WTC11 (cell line): ENCODE measurements at regions not wholly inside any gene's neighbourhood (a gene's known extent, or its start where the extent isn't known, plus 50 kb on each side); places are given as distances from the start of the nearest gene placed in this dataset.
"Not testable (repeated sequence)": the region's sequence is repeated elsewhere in the genome, so short reads cannot be mapped to it uniquely, and the experiment has no call there.

Experiments
- ATAC-seq: fragments of 200-7000 bp; cut with Tn5 transposase; 2 replicates; pipeline ENCODE4 v1.10.0; 2021; ENCODE audit warnings: mild to moderate bottlenecking, moderate library complexity
- CTCF ChIA-PET: fragments of 300-600 bp; sonication (Branson Sonifier 250); formaldehyde crosslinking; loops from one replicate; lab custom pipeline; 2021; ENCODE audit warnings: antibody characterized with exemption; lab: Charles Lee
- POLR2A ChIA-PET: fragments of 350-600 bp; sonication (Branson Sonifier 250); formaldehyde crosslinking; loops from one replicate; lab custom pipeline; 2021; ENCODE audit warnings: antibody characterized with exemption; lab: Charles Lee
- DNase-seq: peaks from one replicate; pipeline ENCODE4 v3.0.0; 2021; ENCODE audit warnings: low spot score
- H3K27ac Mint-ChIP-seq: 2 replicates; pipeline ENCODE4 v1.8.0; 2021; ENCODE audit warnings: mixed read lengths
- H3K27me3 Mint-ChIP-seq: 2 replicates; pipeline ENCODE4 v1.8.0; 2021; ENCODE audit warnings: low read depth, mild to moderate bottlenecking, moderate library complexity, mixed read lengths
- H3K36me3 Mint-ChIP-seq: 2 replicates; pipeline ENCODE4 v1.8.0; 2021; ENCODE audit warnings: mixed read lengths
- H3K4me1 Mint-ChIP-seq: 2 replicates; pipeline ENCODE4 v1.8.0; 2022; ENCODE audit warnings: mixed read lengths
- H3K4me3 Mint-ChIP-seq: 2 replicates; pipeline ENCODE4 v1.8.0; 2021; ENCODE audit warnings: mild to moderate bottlenecking, moderate library complexity, mixed read lengths
- H3K9me3 Mint-ChIP-seq: 2 replicates; pipeline ENCODE4 v1.8.0; 2021; ENCODE audit warnings: mixed read lengths
- AR ChIP-seq: fragments of 250-450 bp; sonication (Bioruptor Pico); IDR thresholded peaks from 2 replicates; pipeline ENCODE4 v1.9.0; 2021; ENCODE audit warnings: mild to moderate bottlenecking
- CREB1 ChIP-seq: sonication (generic); formaldehyde crosslinking; IDR thresholded peaks from 2 replicates; pipeline ENCODE4 v1.8.0; 2023; ENCODE audit warnings: mild to moderate bottlenecking, missing genetic modification reagents
- FOXJ3 ChIP-seq: sonication (generic); formaldehyde crosslinking; IDR thresholded peaks from 2 replicates; pipeline ENCODE4 v1.9.0; 2021; ENCODE audit warnings: missing genetic modification reagents, mild to moderate bottlenecking, borderline replicate concordance
- GRHL2 ChIP-seq: fragments of 250-450 bp; sonication (Bioruptor Pico); IDR thresholded peaks from 2 replicates; pipeline ENCODE4 v1.8.0; 2022; ENCODE audit warnings: mild to moderate bottlenecking, moderate library complexity; ENCODE audit not compliant: insufficient replicate concordance, severe bottlenecking
- GTF2I ChIP-seq: fragments of 250-450 bp; sonication (Bioruptor Pico); conservative IDR thresholded peaks from 2 replicates; pipeline ENCODE4 v1.4.0; 2021; ENCODE audit warnings: mild to moderate bottlenecking
- MLX ChIP-seq: sonication (generic); formaldehyde crosslinking; IDR thresholded peaks from 2 replicates; pipeline ENCODE4 v1.8.1; 2023; ENCODE audit warnings: mild to moderate bottlenecking, missing genetic modification reagents, moderate library complexity
- NFATC4 ChIP-seq: fragments of 250-450 bp; sonication (Bioruptor Pico); IDR thresholded peaks from 2 replicates; pipeline ENCODE4 v1.9.0; 2021; ENCODE audit warnings: mild to moderate bottlenecking
- NFYB ChIP-seq: sonication (generic); formaldehyde crosslinking; conservative IDR thresholded peaks from 2 replicates; pipeline ENCODE4 v1.8.0; 2022; ENCODE audit warnings: low read depth, missing genetic modification reagents
- NR1H2 ChIP-seq: sonication (generic); formaldehyde crosslinking; IDR thresholded peaks from 2 replicates; pipeline ENCODE4 v1.9.0; 2021; ENCODE audit warnings: mild to moderate bottlenecking, moderate library complexity, missing genetic modification reagents
- SMAD4 ChIP-seq: sonication (generic); formaldehyde crosslinking; IDR thresholded peaks from 2 replicates; pipeline ENCODE4 v1.8.0; 2022; ENCODE audit warnings: mild to moderate bottlenecking, missing genetic modification reagents
- SOX15 ChIP-seq: fragments of 250-450 bp; sonication (Bioruptor Pico); IDR thresholded peaks from 2 replicates; pipeline ENCODE4 v1.9.0; 2021; ENCODE audit warnings: mild to moderate bottlenecking
- ZNF317 ChIP-seq: sonication (generic); formaldehyde crosslinking; IDR thresholded peaks from 2 replicates; pipeline ENCODE4 v1.8.1; 2023; ENCODE audit warnings: low read depth, mild to moderate bottlenecking, moderate library complexity, missing genetic modification reagents, borderline replicate concordance
- ZNF423 ChIP-seq: fragments of 250-450 bp; sonication (Bioruptor Pico); IDR thresholded peaks from 2 replicates; pipeline ENCODE4 v2.1.2; 2022; ENCODE audit warnings: mild to moderate bottlenecking, moderate library complexity
- ZNF425 ChIP-seq: fragments of 250-450 bp; sonication (Bioruptor Pico); conservative IDR thresholded peaks from 2 replicates; pipeline ENCODE4 v1.9.0; 2021; ENCODE audit warnings: mild to moderate bottlenecking
- TF ChIP-seq, protein P1 (sequence below): sonication (generic); formaldehyde crosslinking; IDR thresholded peaks from 2 replicates; pipeline ENCODE4 v1.8.1; 2022; ENCODE audit warnings: mild to moderate bottlenecking, moderate library complexity, missing genetic modification reagents
- TF ChIP-seq, protein P2 (sequence below): fragments of 200-600 bp; IDR thresholded peaks from 2 replicates; pipeline ENCODE4 v1.8.0; 2022; ENCODE audit warnings: antibody characterized with exemption
- TF ChIP-seq, protein P3 (sequence below): fragments of 250-450 bp; sonication (Bioruptor Pico); IDR thresholded peaks from 2 replicates; pipeline ENCODE4 v2.1.2; 2022; ENCODE audit warnings: mild to moderate bottlenecking, moderate library complexity
- TF ChIP-seq, protein P4 (sequence below): sonication (generic); formaldehyde crosslinking; IDR thresholded peaks from 2 replicates; pipeline ENCODE4 v1.8.1; 2022; ENCODE audit warnings: missing genetic modification reagents, borderline replicate concordance

GRCh38 chr13:44648392-44649103, 72.4 kb upstream of the TSC22D1 start:
- H3K27me3 Mint-ChIP-seq: peaks cover 3% of the 10 kb centered on the region; the same call in 1 of the 2 replicates
- TF ChIP-seq SOX15 (CRISPR knock-in tag) (no peak), SMAD4 (CRISPR knock-in tag) (no peak)
- H3K4me3 Mint-ChIP-seq: peak overlapping the region; percentile 49
- ATAC-seq (peak; percentile 31), DNase-seq (no peak)
- ChIA-PET CTCF (no interaction called here), POLR2A (no interaction called here)
- peaks cover 22% of the 10 kb centered on the region for H3K4me1 Mint-ChIP-seq
- no peaks in the 10 kb centered on the region for H3K36me3 Mint-ChIP-seq
- 0 out of 2 replicates have a peak overlapping the region, but pooled peaks have one; percentile 49 for H3K27ac Mint-ChIP-seq
- no peaks in the 10 kb centered on the region; the same call in 1 of the 2 replicates for H3K9me3 Mint-ChIP-seq

GRCh38 chr13:44647560-44647959, 71.4 kb upstream of the TSC22D1 start:
- DNase-seq, POLR2A ChIA-PET, H3K4me3 Mint-ChIP-seq, ATAC-seq, H3K36me3 Mint-ChIP-seq, H3K27ac Mint-ChIP-seq, H3K9me3 Mint-ChIP-seq, H3K27me3 Mint-ChIP-seq: not testable (repeated sequence)
- CTCF ChIA-PET: interaction anchor here (1.5 kb wide), 1 partner anchor 229 kb away, joined by 5 read pairs; no protein-coding TSS in a partner anchor
- peaks cover 22% of the 10 kb centered on the region for H3K4me1 Mint-ChIP-seq

DNA sequence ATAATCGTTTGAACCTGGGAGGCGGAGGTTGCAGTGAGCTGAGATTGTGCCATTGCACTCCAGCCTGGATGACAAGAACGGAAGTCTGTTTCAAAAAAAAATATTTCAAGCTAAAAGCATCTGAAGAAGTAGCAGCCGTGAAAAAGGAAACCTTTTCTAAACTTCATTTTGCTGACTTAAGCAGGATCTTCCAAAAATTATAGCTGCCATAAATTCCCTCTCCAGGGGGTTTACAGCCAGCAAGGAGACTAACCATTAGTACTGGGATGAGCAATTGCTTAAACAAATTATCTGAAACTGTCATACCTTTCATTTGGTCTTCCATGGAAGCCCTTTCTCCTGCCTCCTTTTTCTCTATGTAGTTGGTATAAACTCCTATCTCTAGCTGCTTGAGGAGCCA, 69.9 kb upstream of the TSC22D1 start:
- no peaks in the 10 kb centered on the region; the same call in 1 of the 2 replicates for H3K9me3 Mint-ChIP-seq
- ChIA-PET POLR2A (no interaction called here), CTCF (interaction anchor here (0.6 kb wide), 1 partner anchor 170 kb away, joined by 4 read pairs; no protein-coding TSS in a partner anchor)
- no peak for DNase-seq
- ATAC-seq: no peak
- H3K36me3 Mint-ChIP-seq: no peaks in the 10 kb centered on the region
- H3K27me3 Mint-ChIP-seq: peaks cover 3% of the 10 kb centered on the region; the same call in 1 of the 2 replicates
- peaks cover 22% of the 10 kb centered on the region for H3K4me1 Mint-ChIP-seq
- H3K27ac Mint-ChIP-seq: no peak overlapping the region
- H3K4me3 Mint-ChIP-seq: no peak overlapping the region
- no peak for TF ChIP-seq FOXJ3
- TF ChIP-seq AR (CRISPR knock-in tag): no peak
- TF ChIP-seq CREB1 (CRISPR knock-in tag): no peak
- no peak for TF ChIP-seq GTF2I (CRISPR knock-in tag)
- no peak for TF ChIP-seq NFATC4 (CRISPR knock-in tag)
- no peak for TF ChIP-seq NR1H2
- TF ChIP-seq, protein P1, sequence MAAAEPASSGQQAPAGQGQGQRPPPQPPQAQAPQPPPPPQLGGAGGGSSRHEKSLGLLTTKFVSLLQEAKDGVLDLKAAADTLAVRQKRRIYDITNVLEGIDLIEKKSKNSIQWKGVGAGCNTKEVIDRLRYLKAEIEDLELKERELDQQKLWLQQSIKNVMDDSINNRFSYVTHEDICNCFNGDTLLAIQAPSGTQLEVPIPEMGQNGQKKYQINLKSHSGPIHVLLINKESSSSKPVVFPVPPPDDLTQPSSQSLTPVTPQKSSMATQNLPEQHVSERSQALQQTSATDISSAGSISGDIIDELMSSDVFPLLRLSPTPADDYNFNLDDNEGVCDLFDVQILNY (CRISPR knock-in tag): no peak
- no peak for TF ChIP-seq MLX (CRISPR knock-in tag)
- no peak for TF ChIP-seq ZNF425 (CRISPR knock-in tag)
- TF ChIP-seq NFYB (CRISPR knock-in tag): no peak
- TF ChIP-seq, protein P2, sequence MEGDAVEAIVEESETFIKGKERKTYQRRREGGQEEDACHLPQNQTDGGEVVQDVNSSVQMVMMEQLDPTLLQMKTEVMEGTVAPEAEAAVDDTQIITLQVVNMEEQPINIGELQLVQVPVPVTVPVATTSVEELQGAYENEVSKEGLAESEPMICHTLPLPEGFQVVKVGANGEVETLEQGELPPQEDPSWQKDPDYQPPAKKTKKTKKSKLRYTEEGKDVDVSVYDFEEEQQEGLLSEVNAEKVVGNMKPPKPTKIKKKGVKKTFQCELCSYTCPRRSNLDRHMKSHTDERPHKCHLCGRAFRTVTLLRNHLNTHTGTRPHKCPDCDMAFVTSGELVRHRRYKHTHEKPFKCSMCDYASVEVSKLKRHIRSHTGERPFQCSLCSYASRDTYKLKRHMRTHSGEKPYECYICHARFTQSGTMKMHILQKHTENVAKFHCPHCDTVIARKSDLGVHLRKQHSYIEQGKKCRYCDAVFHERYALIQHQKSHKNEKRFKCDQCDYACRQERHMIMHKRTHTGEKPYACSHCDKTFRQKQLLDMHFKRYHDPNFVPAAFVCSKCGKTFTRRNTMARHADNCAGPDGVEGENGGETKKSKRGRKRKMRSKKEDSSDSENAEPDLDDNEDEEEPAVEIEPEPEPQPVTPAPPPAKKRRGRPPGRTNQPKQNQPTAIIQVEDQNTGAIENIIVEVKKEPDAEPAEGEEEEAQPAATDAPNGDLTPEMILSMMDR: no peak
- TF ChIP-seq, protein P3, sequence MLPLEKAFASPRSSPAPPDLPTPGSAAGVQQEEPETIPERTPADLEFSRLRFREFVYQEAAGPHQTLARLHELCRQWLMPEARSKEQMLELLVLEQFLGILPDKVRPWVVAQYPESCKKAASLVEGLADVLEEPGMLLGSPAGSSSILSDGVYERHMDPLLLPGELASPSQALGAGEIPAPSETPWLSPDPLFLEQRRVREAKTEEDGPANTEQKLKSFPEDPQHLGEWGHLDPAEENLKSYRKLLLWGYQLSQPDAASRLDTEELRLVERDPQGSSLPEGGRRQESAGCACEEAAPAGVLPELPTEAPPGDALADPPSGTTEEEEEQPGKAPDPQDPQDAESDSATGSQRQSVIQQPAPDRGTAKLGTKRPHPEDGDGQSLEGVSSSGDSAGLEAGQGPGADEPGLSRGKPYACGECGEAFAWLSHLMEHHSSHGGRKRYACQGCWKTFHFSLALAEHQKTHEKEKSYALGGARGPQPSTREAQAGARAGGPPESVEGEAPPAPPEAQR (CRISPR knock-in tag): no peak
- TF ChIP-seq ZNF423 (CRISPR knock-in tag): no peak
- TF ChIP-seq, protein P4, sequence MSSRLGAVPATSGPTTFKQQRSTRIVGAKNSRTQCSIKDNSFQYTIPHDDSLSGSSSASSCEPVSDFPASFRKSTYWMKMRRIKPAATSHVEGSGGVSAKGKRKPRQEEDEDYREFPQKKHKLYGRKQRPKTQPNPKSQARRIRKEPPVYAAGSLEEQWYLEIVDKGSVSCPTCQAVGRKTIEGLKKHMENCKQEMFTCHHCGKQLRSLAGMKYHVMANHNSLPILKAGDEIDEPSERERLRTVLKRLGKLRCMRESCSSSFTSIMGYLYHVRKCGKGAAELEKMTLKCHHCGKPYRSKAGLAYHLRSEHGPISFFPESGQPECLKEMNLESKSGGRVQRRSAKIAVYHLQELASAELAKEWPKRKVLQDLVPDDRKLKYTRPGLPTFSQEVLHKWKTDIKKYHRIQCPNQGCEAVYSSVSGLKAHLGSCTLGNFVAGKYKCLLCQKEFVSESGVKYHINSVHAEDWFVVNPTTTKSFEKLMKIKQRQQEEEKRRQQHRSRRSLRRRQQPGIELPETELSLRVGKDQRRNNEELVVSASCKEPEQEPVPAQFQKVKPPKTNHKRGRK (CRISPR knock-in tag): no peak
- TF ChIP-seq ZNF317 (CRISPR knock-in tag): no peak
- no peak for TF ChIP-seq GRHL2 (CRISPR knock-in tag)
